ENCODE measurements at regions not wholly inside any gene's neighbourhood (a gene's known extent, or its start where the extent isn't known, plus 50 kb on each side); places are given as distances from the start of the nearest gene placed in this dataset.

DNA sequence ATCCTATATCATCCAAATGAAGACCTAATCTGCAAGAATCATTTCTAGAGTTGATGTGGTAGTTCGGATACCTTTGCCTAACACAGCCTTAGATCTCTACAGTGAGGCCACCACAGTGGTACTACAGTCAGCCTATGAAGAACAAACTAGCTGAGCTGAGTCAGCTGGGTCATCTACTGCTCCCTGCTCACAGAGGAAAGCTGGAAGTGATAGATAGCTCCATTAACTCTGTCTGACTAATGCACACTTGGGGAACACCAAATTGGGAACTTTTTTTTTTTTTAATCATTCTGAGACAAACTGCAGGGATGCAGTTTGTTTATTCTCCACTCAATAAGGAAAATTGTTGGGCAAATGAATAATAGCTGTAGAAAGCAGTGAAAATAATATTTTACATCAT, 1160.6 kb downstream of the PCDH9 start:
- DNase-seq, result no peak

DNA sequence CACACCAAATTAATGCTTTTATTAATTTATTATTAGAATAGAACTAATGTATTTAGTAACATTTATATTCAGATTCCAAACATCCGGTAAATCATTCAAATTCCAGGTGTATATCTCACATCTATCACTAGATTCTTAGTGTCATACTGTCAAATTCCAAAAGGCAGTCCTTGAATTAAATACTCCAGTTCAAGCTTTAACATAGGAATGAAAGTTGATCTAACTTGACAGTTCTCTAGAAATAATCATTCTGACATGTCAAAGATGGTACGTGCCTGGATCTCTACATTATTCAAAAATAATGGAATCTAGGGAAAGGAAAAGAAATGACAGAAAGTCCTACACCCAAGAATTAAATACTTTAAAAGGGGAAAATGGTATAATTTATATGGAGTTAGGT, 1161.5 kb downstream of the PCDH9 start:
- DNase-seq, result no peak

GRCh38 chr13:66048888-66049287, 1181.2 kb downstream of the PCDH9 start:
- DNase-seq, result no peak

DNA sequence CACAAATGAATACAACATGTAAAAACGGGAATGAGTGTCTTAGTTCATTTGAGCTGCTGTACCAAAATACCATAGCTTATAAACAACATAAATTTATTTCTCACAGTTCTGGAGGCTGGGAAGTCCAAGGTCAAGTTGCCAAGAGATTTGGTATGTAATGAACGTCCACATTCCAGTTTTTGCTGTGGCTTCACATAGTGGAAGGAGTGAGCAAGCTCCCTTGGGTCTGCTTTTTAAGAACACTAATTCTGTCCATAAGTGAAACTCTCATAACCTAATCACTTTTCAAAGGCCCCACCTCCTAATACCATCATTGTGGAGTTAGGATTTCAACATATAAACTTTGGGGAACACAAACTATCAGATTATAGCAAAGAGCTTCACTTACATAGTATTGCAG, 1189.6 kb downstream of the PCDH9 start:
- no peak for DNase-seq

DNA sequence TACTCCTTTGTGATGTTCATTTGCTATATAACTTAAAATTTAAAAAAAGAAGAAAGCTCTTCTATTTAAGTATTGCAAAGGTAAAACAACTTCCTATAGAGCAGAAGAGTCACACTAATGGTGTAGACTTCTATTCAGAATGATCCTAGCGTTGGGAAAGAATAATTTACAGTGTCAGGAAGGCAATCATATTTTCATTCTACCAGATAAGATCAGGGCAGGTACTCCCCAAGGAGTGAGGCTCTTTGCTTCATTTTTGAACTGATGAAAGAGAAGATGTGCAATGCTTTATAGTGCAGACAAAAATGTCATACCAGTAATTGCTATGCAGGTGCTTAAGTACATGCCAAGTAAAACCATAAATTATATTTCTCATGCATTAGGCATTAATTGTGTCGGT, 1193.0 kb downstream of the PCDH9 start:
- no peak for DNase-seq

DNA sequence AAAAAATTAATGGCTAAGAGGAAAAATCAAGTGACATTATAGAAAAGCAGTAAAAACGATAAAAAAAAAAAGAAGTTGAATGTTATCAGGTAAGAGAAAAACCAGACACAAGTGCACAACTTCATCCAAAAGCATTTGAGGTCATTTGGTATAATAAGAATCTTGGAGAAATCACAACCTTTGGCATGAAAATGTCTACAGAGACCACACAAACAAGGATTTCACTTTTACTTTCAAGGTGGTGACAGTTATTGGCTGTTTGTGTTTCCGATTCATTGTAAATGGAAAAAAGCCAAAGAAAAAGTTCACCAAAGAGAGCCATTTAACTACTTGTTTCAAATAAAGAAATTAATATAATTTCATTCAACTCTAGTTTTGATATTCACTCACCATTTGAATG, 1193.5 kb downstream of the PCDH9 start:
- DNase-seq, result no peak

DNA sequence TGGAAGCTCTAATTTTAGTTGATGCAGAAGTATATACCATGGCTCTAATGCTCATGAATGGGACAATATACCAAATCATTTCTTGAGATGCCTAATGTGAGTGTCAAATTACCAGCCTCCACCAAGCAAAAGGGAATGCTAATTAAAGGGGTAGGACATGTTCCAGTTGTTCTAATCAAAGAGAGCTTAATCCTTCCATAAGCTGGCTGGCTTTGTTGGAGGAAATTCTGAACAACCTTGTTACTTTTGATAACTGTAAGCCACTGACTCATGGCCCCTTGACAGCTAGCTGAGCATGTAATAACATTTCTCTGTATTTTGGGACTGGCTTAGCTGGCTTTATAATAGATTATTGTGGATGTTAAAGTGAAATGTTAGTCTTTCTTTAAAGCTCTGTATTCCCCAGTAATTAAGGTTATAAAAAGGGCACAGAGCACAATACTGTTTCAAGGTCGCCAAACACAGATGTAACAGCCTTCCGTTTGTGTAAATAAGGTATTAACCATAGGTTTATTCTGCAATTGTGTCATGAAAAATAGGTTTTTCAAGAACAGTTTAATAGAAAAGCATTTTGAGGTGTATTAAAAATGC, 1194.0 kb downstream of the PCDH9 start:
- no peak for DNase-seq

DNA sequence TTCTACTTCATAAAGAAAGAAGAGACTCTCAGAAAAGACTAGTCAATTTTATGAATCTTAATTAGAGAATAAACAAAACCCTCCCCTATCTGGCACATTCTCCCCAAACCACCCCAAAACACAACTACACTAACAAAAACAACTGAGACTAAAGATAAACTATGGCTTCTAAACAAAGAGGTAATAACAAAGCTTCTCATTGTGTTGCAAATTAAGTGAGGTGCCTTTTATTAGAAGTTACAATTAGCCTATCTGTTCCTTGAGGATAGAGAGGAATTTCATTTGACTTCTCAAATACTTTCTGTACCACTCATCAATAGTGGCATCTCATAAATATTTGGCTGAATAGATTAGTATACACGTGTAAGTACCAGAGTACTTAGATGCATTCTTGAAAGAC, 1196.2 kb downstream of the PCDH9 start:
- no peak for DNase-seq

GRCh38 chr13:66021846-66022245, 1208.3 kb downstream of the PCDH9 start:
- DNase-seq, result no peak

DNA sequence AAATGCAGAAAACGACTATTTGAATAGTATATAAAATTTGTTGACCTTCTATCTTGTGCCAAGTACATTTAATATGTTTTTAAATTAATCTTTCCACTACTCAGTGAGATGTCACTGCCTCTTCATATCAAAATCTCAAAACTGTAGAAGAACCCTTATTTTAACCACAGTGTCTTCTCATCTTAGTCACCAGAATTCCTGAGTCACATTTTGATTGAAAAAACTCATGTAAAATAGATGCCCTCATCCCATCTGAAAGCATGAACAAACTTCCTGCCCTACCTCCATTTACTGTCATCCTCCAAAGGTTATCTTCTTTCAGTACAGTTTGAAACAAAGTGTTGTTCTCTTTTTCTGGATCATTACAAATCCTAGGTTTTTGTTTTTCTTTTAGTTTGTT, 1215.4 kb downstream of the PCDH9 start:
- no peak for DNase-seq

- DNase-seq, result no peak
Measured at GRCh38 chr13:66009241-66009640, 1220.9 kb downstream of the PCDH9 start.

- DNase-seq, result no peak
Measured at GRCh38 chr13:66003558-66003957, 1226.6 kb downstream of the PCDH9 start.

DNA sequence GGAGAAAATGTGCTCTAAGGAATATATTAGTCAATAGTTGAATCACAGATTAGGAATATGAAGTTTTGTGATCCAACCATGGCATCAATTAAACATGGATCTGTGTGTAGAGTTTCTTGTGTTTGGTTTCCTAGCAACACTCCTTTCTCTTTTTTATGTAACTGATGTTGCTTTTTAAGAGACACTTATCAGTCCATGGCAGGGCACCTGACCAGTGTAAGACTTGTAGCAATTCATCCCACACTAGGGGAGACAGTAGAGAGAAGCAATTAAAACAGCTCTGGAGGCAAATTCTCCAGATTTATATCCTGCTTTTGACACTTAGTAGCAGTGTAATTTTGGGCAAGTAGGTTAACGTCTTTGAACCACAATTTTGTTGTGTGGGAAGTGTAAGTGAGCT, 1229.0 kb downstream of the PCDH9 start:
- DNase-seq, result no peak

DNA sequence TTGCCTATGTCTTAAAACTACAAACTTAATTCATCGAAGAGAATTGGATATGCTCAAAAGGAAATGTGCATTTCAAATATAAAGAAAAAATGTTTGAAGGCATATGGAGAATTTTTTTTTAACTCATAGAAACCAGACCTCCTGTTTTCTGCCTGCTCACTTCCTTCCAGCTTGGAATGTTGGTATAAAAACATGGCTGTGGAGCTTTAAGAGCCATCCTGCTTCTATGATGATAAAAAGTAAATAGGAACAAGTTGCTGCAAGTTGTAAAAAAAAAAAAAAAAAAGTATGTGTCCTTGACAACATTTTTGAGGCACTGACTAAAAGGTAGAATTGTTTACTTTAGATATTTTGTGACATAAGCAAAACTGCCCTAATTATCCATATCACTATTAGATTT, 1230.7 kb downstream of the PCDH9 start:
- no peak for DNase-seq

GRCh38 chr13:65990684-65991083, 1239.5 kb downstream of the PCDH9 start:
- no peak for DNase-seq

GRCh38 chr13:65985612-65986011, 1244.5 kb downstream of the PCDH9 start:
- DNase-seq, result no peak

DNA sequence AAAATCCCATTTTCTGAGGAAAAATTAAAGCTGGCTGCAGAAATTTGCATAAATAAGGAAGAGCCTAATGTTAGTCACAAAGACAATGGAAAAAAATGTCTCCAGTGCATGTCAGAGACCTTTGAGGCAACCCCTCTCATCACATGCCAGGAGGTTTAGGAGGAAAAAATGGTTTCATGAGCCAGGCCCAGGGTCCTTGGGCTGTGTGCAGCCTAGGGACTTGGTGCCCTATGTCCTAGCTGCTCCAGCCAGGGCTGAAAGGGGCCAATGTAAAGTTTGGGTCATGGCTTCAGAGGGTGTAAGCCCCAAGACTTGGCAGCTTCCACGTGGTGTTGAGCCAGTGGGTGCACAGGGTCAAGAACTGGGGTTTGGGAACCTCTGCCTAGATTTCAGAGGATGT, 1252.6 kb downstream of the PCDH9 start:
- no peak for DNase-seq

GRCh38 chr13:65971541-65971940, 1258.6 kb downstream of the PCDH9 start:
- DNase-seq, result peak in 1 of 2 donors; percentile 51

GRCh38 chr13:65966991-65967451, 1263.1 kb downstream of the PCDH9 start:
- DNase-seq, result no peak

DNA sequence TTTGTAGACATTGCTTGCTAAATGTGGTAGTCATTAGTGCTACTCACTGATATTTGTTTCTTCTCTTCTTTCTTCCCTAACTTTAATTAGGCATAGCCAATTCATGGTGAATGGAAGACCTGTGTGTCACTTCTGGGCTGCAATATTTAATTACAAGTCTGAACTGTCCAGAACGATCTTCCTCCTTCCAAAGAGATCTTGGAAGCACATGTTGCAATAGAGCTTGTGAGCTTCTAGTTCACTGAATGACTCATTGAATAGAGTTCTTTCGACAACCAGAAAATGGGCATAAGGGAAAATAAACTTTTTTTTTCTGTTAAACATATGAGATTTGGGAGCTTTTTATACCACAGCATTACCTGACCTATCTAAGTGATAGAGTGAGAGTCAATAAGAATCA, 1264.6 kb downstream of the PCDH9 start:
- no peak for DNase-seq

DNA sequence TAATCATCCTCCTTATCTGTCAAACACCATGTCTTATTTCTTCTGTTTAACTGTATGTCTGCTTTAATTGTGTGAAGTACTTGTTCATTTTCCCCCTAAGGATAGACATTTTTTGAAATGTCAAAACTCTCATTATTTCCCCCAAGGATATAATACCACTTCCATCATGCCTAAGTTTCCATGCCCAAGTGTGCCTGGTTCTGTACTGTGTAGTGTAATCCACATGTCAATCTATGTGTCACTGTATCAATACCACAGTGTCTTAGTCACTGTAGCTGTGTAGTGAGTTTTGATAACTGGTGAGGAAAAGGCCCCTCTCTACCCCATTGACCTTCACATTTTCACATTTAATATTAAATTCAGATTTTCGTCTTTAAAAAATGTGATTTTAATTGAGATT, 1265.5 kb downstream of the PCDH9 start:
- no peak for DNase-seq

DNA sequence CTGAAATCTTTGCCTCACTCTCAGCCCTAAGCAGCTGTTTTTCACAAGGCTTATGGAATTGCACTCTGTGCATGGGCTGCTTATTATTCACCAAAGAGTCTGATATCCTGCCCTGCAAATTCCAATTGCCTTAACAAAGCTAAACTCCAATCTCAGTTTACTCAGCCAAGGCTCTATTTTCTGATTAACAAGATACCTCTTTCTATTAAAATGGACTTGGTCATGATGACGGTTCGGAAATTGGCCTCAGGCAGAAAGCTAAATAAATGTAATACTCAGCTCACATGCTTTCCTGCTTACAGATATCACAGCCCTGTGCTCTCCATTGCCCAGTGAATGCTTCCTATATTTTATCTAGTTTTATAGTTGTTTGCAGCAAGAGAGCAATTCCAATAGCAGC, 1270.8 kb downstream of the PCDH9 start:
- DNase-seq, result no peak

GRCh38 chr13:65946387-65946786, 1283.7 kb downstream of the PCDH9 start:
- DNase-seq, result no peak

DNA sequence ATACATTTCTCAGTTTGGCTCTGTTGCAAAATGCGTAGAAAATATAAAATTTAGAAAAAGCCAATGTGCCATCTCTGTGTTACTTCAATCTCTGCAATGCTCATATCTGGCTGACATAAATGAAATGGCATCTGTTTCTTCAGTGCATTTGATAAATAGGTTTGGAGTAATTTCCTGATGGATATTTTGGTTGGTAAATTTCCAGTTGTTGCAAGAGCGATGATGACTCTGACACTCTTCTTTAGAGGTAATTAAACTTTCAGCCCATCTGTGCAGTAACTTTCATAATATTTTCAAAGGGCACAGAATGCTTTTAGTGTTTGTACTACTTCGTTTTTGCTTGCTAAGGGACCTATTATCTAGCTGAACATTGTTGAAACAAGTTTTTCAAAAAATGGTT, 1286.4 kb downstream of the PCDH9 start:
- no peak for DNase-seq

GRCh38 chr13:65943024-65943423, 1287.1 kb downstream of the PCDH9 start:
- no peak for DNase-seq

GRCh38 chr13:65940720-65941119, 1289.4 kb downstream of the PCDH9 start:
- DNase-seq, result no peak

Measured in hippocampal formation (tissue), 2 donors.